ENCODE measurements at regions not wholly inside any gene's neighbourhood (a gene's known extent, or its start where the extent isn't known, plus 50 kb on each side); places are given as distances from the start of the nearest gene placed in this dataset.

GRCh38 chr5:39639618-39640089, 214.9 kb upstream of the DAB2 start:
- H3K9me3 ChIP-seq (ENCODE audit: low read length): no peaks in the 10 kb centered on the region
- no peak overlapping the region for H2AFZ ChIP-seq (ENCODE audit: low read length)
- no peak overlapping the region for H3K4me3 ChIP-seq (ENCODE audit: low read depth, low read length, poor library complexity, severe bottlenecking)
- H3K36me3 ChIP-seq (ENCODE audit: insufficient read depth, low read length): no peaks in the 10 kb centered on the region
- no peak for TF ChIP-seq CTCF (IDR thresholded peaks at IDR 0.05; ENCODE audit: low read length)
- TF ChIP-seq EZH2 (IDR thresholded peaks at IDR 0.05; ENCODE audit: borderline replicate concordance, low read length): no peak
- H3K27me3 ChIP-seq (ENCODE audit: insufficient read depth, low read length): no peaks in the 10 kb centered on the region
- no peaks in the 10 kb centered on the region for H3F3A ChIP-seq (ENCODE audit: insufficient read depth, low read length)
- no peaks in the 10 kb centered on the region for H3K79me2 ChIP-seq (ENCODE audit: insufficient read depth, low read length)
- H3K9ac ChIP-seq (ENCODE audit: low read length): no peak overlapping the region
- no peak overlapping the region for H3K4me2 ChIP-seq (ENCODE audit: low read length)
- H3K9me2 ChIP-seq (ENCODE audit: low read depth, low read length): no peaks in the 10 kb centered on the region
- no peaks in the 10 kb centered on the region for H3K4me1 ChIP-seq (ENCODE audit: insufficient read depth, low read length, severe bottlenecking)
- H4K20me1 ChIP-seq (ENCODE audit: insufficient read depth, low read length): no peaks in the 10 kb centered on the region
- H3K27ac ChIP-seq (ENCODE audit: low read depth, low read length, poor library complexity, severe bottlenecking): no peak overlapping the region

GRCh38 chr5:39638813-39639212, 214.0 kb upstream of the DAB2 start:
- Histone ChIP-seq H3K27ac (ENCODE audit: low read depth, low read length, poor library complexity, severe bottlenecking) (no peak overlapping the region), H2AFZ (ENCODE audit: low read length) (no peak overlapping the region)
- no peak for TF ChIP-seq CTCF (IDR thresholded peaks at IDR 0.05; ENCODE audit: low read length)
- no peak for TF ChIP-seq EZH2 (IDR thresholded peaks at IDR 0.05; ENCODE audit: borderline replicate concordance, low read length)

GRCh38 chr5:39633057-39633456, 208.3 kb upstream of the DAB2 start:
- H3K9me3 ChIP-seq (ENCODE audit: low read length): no peaks in the 10 kb centered on the region
- H3K9me2 ChIP-seq (ENCODE audit: low read depth, low read length): no peaks in the 10 kb centered on the region; the same call in 1 of the 2 replicates
- no peaks in the 10 kb centered on the region for H3K79me2 ChIP-seq (ENCODE audit: insufficient read depth, low read length)
- no peaks in the 10 kb centered on the region for H3F3A ChIP-seq (ENCODE audit: insufficient read depth, low read length)
- H3K27me3 ChIP-seq (ENCODE audit: insufficient read depth, low read length): no peaks in the 10 kb centered on the region
- H3K36me3 ChIP-seq (ENCODE audit: insufficient read depth, low read length): no peaks in the 10 kb centered on the region
- H3K4me3 ChIP-seq (ENCODE audit: low read depth, low read length, poor library complexity, severe bottlenecking): no peak overlapping the region
- no peaks in the 10 kb centered on the region for H4K20me1 ChIP-seq (ENCODE audit: insufficient read depth, low read length)
- H3K4me1 ChIP-seq (ENCODE audit: insufficient read depth, low read length, severe bottlenecking): no peaks in the 10 kb centered on the region
- no peak overlapping the region for H2AFZ ChIP-seq (ENCODE audit: low read length)
- TF ChIP-seq EZH2 (IDR thresholded peaks at IDR 0.05; ENCODE audit: borderline replicate concordance, low read length) (no peak), CTCF (IDR thresholded peaks at IDR 0.05; ENCODE audit: low read length) (no peak)
- no peak overlapping the region for H3K27ac ChIP-seq (ENCODE audit: low read depth, low read length, poor library complexity, severe bottlenecking)
- no peak overlapping the region for H3K4me2 ChIP-seq (ENCODE audit: low read length)
- no peak overlapping the region for H3K9ac ChIP-seq (ENCODE audit: low read length)

More at GRCh38 chr5:39638813-39639212, 214.0 kb upstream of the DAB2 start:
- H3K79me2 ChIP-seq (ENCODE audit: insufficient read depth, low read length): no peaks in the 10 kb centered on the region
- no peak overlapping the region for H3K9ac ChIP-seq (ENCODE audit: low read length)
- no peak overlapping the region for H3K4me3 ChIP-seq (ENCODE audit: low read depth, low read length, poor library complexity, severe bottlenecking)
- no peaks in the 10 kb centered on the region for H4K20me1 ChIP-seq (ENCODE audit: insufficient read depth, low read length)
- no peak overlapping the region for H3K4me2 ChIP-seq (ENCODE audit: low read length)
- no peaks in the 10 kb centered on the region for H3F3A ChIP-seq (ENCODE audit: insufficient read depth, low read length)
- no peaks in the 10 kb centered on the region for H3K36me3 ChIP-seq (ENCODE audit: insufficient read depth, low read length)
- no peaks in the 10 kb centered on the region for H3K27me3 ChIP-seq (ENCODE audit: insufficient read depth, low read length)
- H3K4me1 ChIP-seq (ENCODE audit: insufficient read depth, low read length, severe bottlenecking): no peaks in the 10 kb centered on the region
- H3K9me2 ChIP-seq (ENCODE audit: low read depth, low read length): no peaks in the 10 kb centered on the region
- no peaks in the 10 kb centered on the region for H3K9me3 ChIP-seq (ENCODE audit: low read length)
